ENCODE measurements at regions not wholly inside any gene's neighbourhood (a gene's known extent, or its start where the extent isn't known, plus 50 kb on each side); places are given as distances from the start of the nearest gene placed in this dataset.

DNA sequence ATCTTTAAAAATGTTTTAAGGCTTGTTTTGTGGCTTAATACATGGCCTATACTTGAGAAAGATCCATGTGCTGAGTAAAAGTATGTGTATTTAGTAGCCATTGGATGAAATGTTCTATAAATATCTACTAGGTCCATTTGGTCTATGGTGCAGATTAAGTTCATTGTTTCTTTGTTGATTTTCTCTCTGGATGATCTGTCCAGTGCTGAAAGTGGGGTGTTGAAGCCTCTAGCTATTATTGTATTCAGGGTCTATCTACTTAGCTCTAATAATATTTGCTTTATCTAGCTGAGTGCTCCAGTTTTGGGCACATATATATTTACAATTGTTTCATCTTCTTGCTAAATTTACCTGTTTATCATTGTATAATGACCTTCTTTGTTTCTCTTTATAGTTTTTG is 272.2 kb upstream of the NR4A3 start (continued):
- TF ChIP-seq SIN3A (conservative IDR thresholded peaks at IDR 0.05 in 1 of 2, IDR thresholded peaks at IDR 0.05 in 1 of 2; ENCODE audit: low read depth in 1 of 2, low read length in 2 of 2) (no peak), EP300 (IDR thresholded peaks at IDR 0.05; ENCODE audit: borderline replicate concordance in 1 of 2, low read depth in 2 of 2, low read length in 2 of 2) (no peak), POLR2AphosphoS5 (IDR thresholded peaks at IDR 0.05; ENCODE audit: low read depth, low read length) (no peak), GTF2F1 (IDR thresholded peaks at IDR 0.05; ENCODE audit: borderline replicate concordance, low read depth, low read length) (no peak)
- TF ChIP-seq, protein P1, sequence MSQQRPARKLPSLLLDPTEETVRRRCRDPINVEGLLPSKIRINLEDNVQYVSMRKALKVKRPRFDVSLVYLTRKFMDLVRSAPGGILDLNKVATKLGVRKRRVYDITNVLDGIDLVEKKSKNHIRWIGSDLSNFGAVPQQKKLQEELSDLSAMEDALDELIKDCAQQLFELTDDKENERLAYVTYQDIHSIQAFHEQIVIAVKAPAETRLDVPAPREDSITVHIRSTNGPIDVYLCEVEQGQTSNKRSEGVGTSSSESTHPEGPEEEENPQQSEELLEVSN (IDR thresholded peaks at IDR 0.05), result no peak
